SU-DHL-6 (cell line): ENCODE measurements at regions not wholly inside any gene's neighbourhood (a gene's known extent, or its start where the extent isn't known, plus 50 kb on each side); places are given as distances from the start of the nearest gene placed in this dataset.

Source experiments
- EZH2phosphoT487 ChIP-seq: fragments of 200-600 bp; sonication (generic), shearing (Covaris generic); conservative IDR thresholded peaks from 2 replicates; pipeline ENCODE4 v1.6.1; 2018; ENCODE audit warnings: mild to moderate bottlenecking, antibody characterized with exemption, low read length, moderate library complexity, mixed read lengths
- TF ChIP-seq, protein P1 (sequence below): fragments of 200-600 bp; sonication (generic); IDR thresholded peaks from one replicate; pipeline ENCODE4 v1.5.1; 2017; ENCODE audit warnings: antibody characterized with exemption, mild to moderate bottlenecking, low read length, moderate library complexity; ENCODE audit not compliant: insufficient read depth, poor library complexity, severe bottlenecking

GRCh38 chr9:87099407-87099806 lies 152.1 kb upstream of the GAS1 start:
- no peak for TF ChIP-seq EZH2phosphoT487
- TF ChIP-seq, protein P1, sequence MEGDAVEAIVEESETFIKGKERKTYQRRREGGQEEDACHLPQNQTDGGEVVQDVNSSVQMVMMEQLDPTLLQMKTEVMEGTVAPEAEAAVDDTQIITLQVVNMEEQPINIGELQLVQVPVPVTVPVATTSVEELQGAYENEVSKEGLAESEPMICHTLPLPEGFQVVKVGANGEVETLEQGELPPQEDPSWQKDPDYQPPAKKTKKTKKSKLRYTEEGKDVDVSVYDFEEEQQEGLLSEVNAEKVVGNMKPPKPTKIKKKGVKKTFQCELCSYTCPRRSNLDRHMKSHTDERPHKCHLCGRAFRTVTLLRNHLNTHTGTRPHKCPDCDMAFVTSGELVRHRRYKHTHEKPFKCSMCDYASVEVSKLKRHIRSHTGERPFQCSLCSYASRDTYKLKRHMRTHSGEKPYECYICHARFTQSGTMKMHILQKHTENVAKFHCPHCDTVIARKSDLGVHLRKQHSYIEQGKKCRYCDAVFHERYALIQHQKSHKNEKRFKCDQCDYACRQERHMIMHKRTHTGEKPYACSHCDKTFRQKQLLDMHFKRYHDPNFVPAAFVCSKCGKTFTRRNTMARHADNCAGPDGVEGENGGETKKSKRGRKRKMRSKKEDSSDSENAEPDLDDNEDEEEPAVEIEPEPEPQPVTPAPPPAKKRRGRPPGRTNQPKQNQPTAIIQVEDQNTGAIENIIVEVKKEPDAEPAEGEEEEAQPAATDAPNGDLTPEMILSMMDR, result no peak
